HepG2 (cell line): ENCODE measurements at regions not wholly inside any gene's neighbourhood (a gene's known extent, or its start where the extent isn't known, plus 50 kb on each side); places are given as distances from the start of the nearest gene placed in this dataset.

Experiments
- ATAC-seq: fragments of 200-7000 bp; cut with Tn5 transposase; 3 replicates; pipeline ENCODE4 v1.9.1; 2020; ENCODE audit warnings: mild to moderate bottlenecking, moderate library complexity
- BruUV-seq: library from RNA; stranded (reverse); fragments of 400-500 nt; replicated peaks from 2 replicates; lab custom pipeline; 2021; lab: Mats Ljungman, UMichigan
- CTCF ChIA-PET: fragments of 300-600 bp; formaldehyde crosslinking; extraction: SDS; loops from one replicate; lab custom pipeline; 2021; ENCODE audit warnings: low total read pairs, inconsistent platforms, low intra/inter-chr PET ratio; lab: Yijun Ruan, JAX
- POLR2A ChIA-PET: fragments of 350-600 bp; sonication (Branson Sonifier 250); formaldehyde crosslinking; loops from one replicate; lab custom pipeline; 2020; ENCODE audit warnings: antibody characterized with exemption, inconsistent platforms; lab: Yijun Ruan, JAX
- DNase-seq: peaks from one replicate; pipeline ENCODE4 v3.0.0-alpha.2; 2015; ENCODE audit warnings: low spot score
- FAIRE-seq: peaks from 3 replicates; lab custom pipeline; 2011; peaks lifted over from hg19 to GRCh38; lab: Jason Lieb, UNC
- H2AFZ ChIP-seq: one replicate; pipeline ENCODE4 v1.6.1; 2011; ENCODE audit warnings: low read length, inconsistent platforms
- H3K27ac ChIP-seq: fragments of 300-600 bp; 3 replicates; pipeline ENCODE4 v1.8.0; 2011; ENCODE audit warnings: mixed run types, mild to moderate bottlenecking, mixed read lengths, low read length, inconsistent platforms; ENCODE audit not compliant: insufficient read depth; ENCODE audit errors: extremely low read length
- H3K27me3 ChIP-seq, 2 experiments: fragments of 200-600 bp in 1 of 2; 2 replicates in 1 of 2; 3 replicates in 1 of 2; pipeline versions ENCODE4 v1.6.0 to v1.8.0; 2011; ENCODE audit warnings: low read length in 2 of 2, mild to moderate bottlenecking in 2 of 2, moderate library complexity in 2 of 2, inconsistent platforms in 1 of 2; ENCODE audit not compliant: insufficient read depth in 2 of 2, control insufficient read depth in 1 of 2
- H3K36me3 ChIP-seq, 2 experiments: fragments of 200-600 bp in 1 of 2; replicated peaks in 1 of 2; 2 replicates in 1 of 2; 3 replicates in 1 of 2; pipeline versions ENCODE4 v1.5.1 to v1.8.0; 2011; ENCODE audit warnings: low read length in 2 of 2, inconsistent platforms in 1 of 2; ENCODE audit not compliant: insufficient read depth in 2 of 2, control insufficient read depth in 1 of 2
- H3K4me1 ChIP-seq: 2 replicates; pipeline ENCODE4 v1.5.1; 2012; ENCODE audit warnings: low read length, inconsistent platforms; ENCODE audit not compliant: insufficient read depth
- H3K4me2 ChIP-seq: 2 replicates; pipeline ENCODE4 v1.6.0; 2011; ENCODE audit warnings: low read depth, low read length, inconsistent platforms
- H3K4me3 ChIP-seq, 3 experiments: fragments of 200-600 bp in 1 of 3; sonication (generic), shearing (Covaris generic) in 1 of 3; replicated peaks in 1 of 3; 2 replicates each; pipeline ENCODE4 v1.5.1; 2011 to 2016; ENCODE audit warnings: low read length in 3 of 3, inconsistent platforms in 2 of 3, low read depth in 2 of 3, mild to moderate bottlenecking in 2 of 3, control low read depth in 1 of 3, mixed read lengths in 1 of 3; ENCODE audit not compliant: insufficient read depth in 1 of 3
- H3K79me2 ChIP-seq: one replicate; pipeline ENCODE4 v1.6.1; 2011; ENCODE audit warnings: low read length, inconsistent platforms; ENCODE audit not compliant: insufficient read depth
- H3K9ac ChIP-seq: 2 replicates; pipeline ENCODE4 v1.6.0; 2011; ENCODE audit warnings: mild to moderate bottlenecking, low read depth, low read length, inconsistent platforms; ENCODE audit not compliant: insufficient read depth
- H3K9me3 ChIP-seq: 2 replicates; pipeline ENCODE4 v1.5.1; 2012; ENCODE audit warnings: mild to moderate bottlenecking, low read length
- H4K20me1 ChIP-seq: 2 replicates; pipeline ENCODE4 v1.6.0; 2011; ENCODE audit warnings: inconsistent platforms, mild to moderate bottlenecking, low read length, moderate library complexity; ENCODE audit not compliant: insufficient read depth
- GATA4 ChIP-seq: sonication (generic); IDR thresholded peaks from 2 replicates; pipeline ENCODE4 v1.6.1; 2016; ENCODE audit warnings: antibody characterized with exemption, low read depth, borderline replicate concordance
- GATAD1 ChIP-seq: IDR thresholded peaks from 2 replicates; pipeline ENCODE4 v1.6.1; 2016; ENCODE audit warnings: missing genetic modification reagents, missing compliant biosample characterization
- MED1 ChIP-seq: sonication (generic); formaldehyde crosslinking; IDR thresholded peaks from 2 replicates; pipeline ENCODE4 v1.4.0; 2020; ENCODE audit warnings: missing genetic modification reagents
- MXI1 ChIP-seq: IDR thresholded peaks from 3 replicates; pipeline ENCODE4 v1.6.1; 2012; ENCODE audit warnings: low read depth, low read length, inconsistent platforms, borderline replicate concordance
- RAD51 ChIP-seq: fragments of 450-650 bp; IDR thresholded peaks from 2 replicates; pipeline ENCODE4 v1.6.1; 2016; ENCODE audit warnings: borderline replicate concordance
- ZNF329 ChIP-seq: sonication (generic); formaldehyde crosslinking; IDR thresholded peaks from 2 replicates; pipeline ENCODE4 v1.9.0; 2021; ENCODE audit warnings: low read depth, mild to moderate bottlenecking, missing genetic modification reagents
- ZNF747 ChIP-seq: sonication (generic); formaldehyde crosslinking; IDR thresholded peaks from 2 replicates; pipeline ENCODE4 v1.8.1; 2023; ENCODE audit warnings: missing genetic modification reagents, mild to moderate bottlenecking, borderline replicate concordance
- WGBS: methylation state at CpG from one replicate; pipeline ENCODE4 v1.1.6; 2017; ENCODE audit warnings: low lambda C conversion rate; 5-methylcytosine and 5-hydroxymethylcytosine counted together
- in situ Hi-C: cut with HindIII; loops from 2 replicates; pipeline ENCODE4 v1.10.0; 2017; ENCODE audit warnings: low pct_unique_long_range_greater_than_20kb; ENCODE audit not compliant: extremely low pct_ligation_motif_present
- intact Hi-C: fragments of 100-400 bp; cut with micrococcal nuclease; formaldehyde crosslinking; loops from one replicate; pipeline ENCODE4 v1.10.0; 2022; ENCODE audit not compliant: unreplicated experiment
- TF ChIP-seq, protein P1 (sequence below): sonication (generic); formaldehyde crosslinking; IDR thresholded peaks from 2 replicates; pipeline ENCODE4 v1.4.0; 2020; ENCODE audit warnings: missing genetic modification reagents
- TF ChIP-seq, protein P2 (sequence below), 2 experiments: sonication (generic) in 1 of 2; formaldehyde crosslinking in 1 of 2; IDR thresholded peaks; 2 replicates each; pipeline versions ENCODE4 v1.4.0 to v1.6.1; 2016 to 2020; ENCODE audit warnings: borderline replicate concordance in 1 of 2, low read depth in 1 of 2, mild to moderate bottlenecking in 1 of 2, missing genetic modification reagents in 1 of 2

DNA sequence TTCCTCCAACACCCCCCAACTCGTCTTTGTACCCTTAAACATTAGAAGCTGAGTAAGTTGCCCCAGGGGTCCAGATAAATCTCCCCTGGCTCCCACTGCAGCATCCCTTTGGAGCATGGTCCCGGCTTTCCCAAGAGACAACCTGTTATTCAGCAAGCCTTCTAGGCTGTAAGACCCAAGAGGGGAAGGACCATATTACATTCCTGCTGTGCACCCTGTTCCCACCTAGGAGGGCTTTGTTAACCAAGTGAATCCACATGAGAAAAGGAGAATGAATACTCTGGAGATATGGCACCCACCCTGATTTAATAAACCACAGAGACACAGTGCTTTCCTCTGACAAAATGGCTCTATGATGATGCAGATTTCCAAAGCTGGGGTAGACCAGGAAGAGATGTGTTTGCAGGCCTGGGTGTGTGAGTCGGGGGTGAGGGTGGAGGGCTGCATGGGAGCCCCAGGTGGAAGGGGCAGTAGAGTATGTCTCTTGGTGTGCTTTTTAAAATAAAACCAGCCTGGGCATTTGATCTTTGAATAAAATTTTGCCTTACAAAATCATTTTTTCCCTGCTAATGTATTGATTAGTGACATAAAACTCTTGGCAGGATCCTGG is 325.2 kb downstream of the DRD1 start:
- Histone ChIP-seq H3K27ac (no peak overlapping the region), H3K9ac (no peak overlapping the region), H3K4me1 (no peaks in the 10 kb centered on the region), H3K27me3 (peaks cover 0 to 7% of the 10 kb centered on the region in 2 experiments; a peak in 3 of 5 replicates), H4K20me1 (no peaks in the 10 kb centered on the region), H3K9me3 (no peaks in the 10 kb centered on the region), H3K4me3 (no peak overlapping the region), H3K36me3 (no peaks in the 10 kb centered on the region), H3K4me2 (no peak overlapping the region), H3K79me2 (no peaks in the 10 kb centered on the region), H2AFZ (no peak overlapping the region)
- FAIRE-seq (no peak), ATAC-seq (no peak), DNase-seq (no peak)
- in situ Hi-C loops, result no loop called here
- TF ChIP-seq MED1 (CRISPR knock-in tag), result no peak
- TF ChIP-seq ZNF747 (CRISPR knock-in tag), result no peak
- no peak for TF ChIP-seq GATA4
- no peak for TF ChIP-seq MXI1
- TF ChIP-seq, protein P1, sequence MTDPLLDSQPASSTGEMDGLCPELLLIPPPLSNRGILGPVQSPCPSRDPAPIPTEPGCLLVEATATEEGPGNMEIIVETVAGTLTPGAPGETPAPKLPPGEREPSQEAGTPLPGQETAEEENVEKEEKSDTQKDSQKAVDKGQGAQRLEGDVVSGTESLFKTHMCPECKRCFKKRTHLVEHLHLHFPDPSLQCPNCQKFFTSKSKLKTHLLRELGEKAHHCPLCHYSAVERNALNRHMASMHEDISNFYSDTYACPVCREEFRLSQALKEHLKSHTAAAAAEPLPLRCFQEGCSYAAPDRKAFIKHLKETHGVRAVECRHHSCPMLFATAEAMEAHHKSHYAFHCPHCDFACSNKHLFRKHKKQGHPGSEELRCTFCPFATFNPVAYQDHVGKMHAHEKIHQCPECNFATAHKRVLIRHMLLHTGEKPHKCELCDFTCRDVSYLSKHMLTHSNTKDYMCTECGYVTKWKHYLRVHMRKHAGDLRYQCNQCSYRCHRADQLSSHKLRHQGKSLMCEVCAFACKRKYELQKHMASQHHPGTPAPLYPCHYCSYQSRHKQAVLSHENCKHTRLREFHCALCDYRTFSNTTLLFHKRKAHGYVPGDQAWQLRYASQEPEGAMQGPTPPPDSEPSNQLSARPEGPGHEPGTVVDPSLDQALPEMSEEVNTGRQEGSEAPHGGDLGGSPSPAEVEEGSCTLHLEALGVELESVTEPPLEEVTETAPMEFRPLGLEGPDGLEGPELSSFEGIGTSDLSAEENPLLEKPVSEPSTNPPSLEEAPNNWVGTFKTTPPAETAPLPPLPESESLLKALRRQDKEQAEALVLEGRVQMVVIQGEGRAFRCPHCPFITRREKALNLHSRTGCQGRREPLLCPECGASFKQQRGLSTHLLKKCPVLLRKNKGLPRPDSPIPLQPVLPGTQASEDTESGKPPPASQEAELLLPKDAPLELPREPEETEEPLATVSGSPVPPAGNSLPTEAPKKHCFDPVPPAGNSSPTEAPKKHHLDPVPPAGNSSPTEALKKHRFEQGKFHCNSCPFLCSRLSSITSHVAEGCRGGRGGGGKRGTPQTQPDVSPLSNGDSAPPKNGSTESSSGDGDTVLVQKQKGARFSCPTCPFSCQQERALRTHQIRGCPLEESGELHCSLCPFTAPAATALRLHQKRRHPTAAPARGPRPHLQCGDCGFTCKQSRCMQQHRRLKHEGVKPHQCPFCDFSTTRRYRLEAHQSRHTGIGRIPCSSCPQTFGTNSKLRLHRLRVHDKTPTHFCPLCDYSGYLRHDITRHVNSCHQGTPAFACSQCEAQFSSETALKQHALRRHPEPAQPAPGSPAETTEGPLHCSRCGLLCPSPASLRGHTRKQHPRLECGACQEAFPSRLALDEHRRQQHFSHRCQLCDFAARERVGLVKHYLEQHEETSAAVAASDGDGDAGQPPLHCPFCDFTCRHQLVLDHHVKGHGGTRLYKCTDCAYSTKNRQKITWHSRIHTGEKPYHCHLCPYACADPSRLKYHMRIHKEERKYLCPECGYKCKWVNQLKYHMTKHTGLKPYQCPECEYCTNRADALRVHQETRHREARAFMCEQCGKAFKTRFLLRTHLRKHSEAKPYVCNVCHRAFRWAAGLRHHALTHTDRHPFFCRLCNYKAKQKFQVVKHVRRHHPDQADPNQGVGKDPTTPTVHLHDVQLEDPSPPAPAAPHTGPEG, result no peak
- TF ChIP-seq ZNF329 (CRISPR knock-in tag), result no peak
- no peak for TF ChIP-seq RAD51
- TF ChIP-seq, protein P2, sequence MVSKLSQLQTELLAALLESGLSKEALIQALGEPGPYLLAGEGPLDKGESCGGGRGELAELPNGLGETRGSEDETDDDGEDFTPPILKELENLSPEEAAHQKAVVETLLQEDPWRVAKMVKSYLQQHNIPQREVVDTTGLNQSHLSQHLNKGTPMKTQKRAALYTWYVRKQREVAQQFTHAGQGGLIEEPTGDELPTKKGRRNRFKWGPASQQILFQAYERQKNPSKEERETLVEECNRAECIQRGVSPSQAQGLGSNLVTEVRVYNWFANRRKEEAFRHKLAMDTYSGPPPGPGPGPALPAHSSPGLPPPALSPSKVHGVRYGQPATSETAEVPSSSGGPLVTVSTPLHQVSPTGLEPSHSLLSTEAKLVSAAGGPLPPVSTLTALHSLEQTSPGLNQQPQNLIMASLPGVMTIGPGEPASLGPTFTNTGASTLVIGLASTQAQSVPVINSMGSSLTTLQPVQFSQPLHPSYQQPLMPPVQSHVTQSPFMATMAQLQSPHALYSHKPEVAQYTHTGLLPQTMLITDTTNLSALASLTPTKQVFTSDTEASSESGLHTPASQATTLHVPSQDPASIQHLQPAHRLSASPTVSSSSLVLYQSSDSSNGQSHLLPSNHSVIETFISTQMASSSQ (IDR thresholded peaks at IDR 0.05; ENCODE audit: low read depth), result no peak
- TF ChIP-seq, protein P2 (CRISPR knock-in tag; IDR thresholded peaks at IDR 0.05; ENCODE audit: borderline replicate concordance), result no peak
- TF ChIP-seq GATAD1 (CRISPR knock-in tag), result no peak
- ChIA-PET POLR2A (no interaction called here), CTCF (no interaction called here)
- WGBS, result 0% methylated on average over 3 of the region's 3 CpGs
- no TSS peak for BruUV-seq
- intact Hi-C loops, result no loop called here
